BJ (cell line): ENCODE measurements at regions not wholly inside any gene's neighbourhood (a gene's known extent, or its start where the extent isn't known, plus 50 kb on each side); places are given as distances from the start of the nearest gene placed in this dataset.

Experiments
- CTCF ChIA-PET: fragments of 350-600 bp; formaldehyde crosslinking; extraction: SDS; loops from one replicate; lab custom pipeline; 2021; ENCODE audit warnings: antibody characterized with exemption, inconsistent platforms; lab: Yijun Ruan, JAX
- POLR2A ChIA-PET: fragments of 300-600 bp; sonication (Branson Sonifier 250); formaldehyde crosslinking; extraction: SDS; loops from one replicate; lab custom pipeline; 2021; ENCODE audit warnings: antibody characterized with exemption; lab: Charles Lee
- DNase-seq: peaks from one replicate; pipeline ENCODE4 v3.0.0-alpha.2; 2011; ENCODE audit warnings: low read depth
- H3K27me3 ChIP-seq: 2 replicates; pipeline ENCODE4 v1.6.0; 2011; ENCODE audit warnings: low read length; ENCODE audit not compliant: control insufficient read depth, insufficient read depth
- H3K36me3 ChIP-seq: 2 replicates; pipeline ENCODE4 v1.5.1; 2011; ENCODE audit warnings: low read length; ENCODE audit not compliant: control insufficient read depth, insufficient read depth
- H3K4me3 ChIP-seq: 2 replicates; pipeline ENCODE4 v1.5.1; 2011; ENCODE audit warnings: low read depth, mild to moderate bottlenecking, control low read depth, low read length
- TF ChIP-seq, protein P1 (sequence below): IDR thresholded peaks from 2 replicates; pipeline ENCODE4 v1.5.1; 2011; ENCODE audit warnings: low read depth, mild to moderate bottlenecking, control low read depth, inconsistent platforms, low read length, moderate library complexity; ENCODE audit not compliant: insufficient read depth

DNA sequence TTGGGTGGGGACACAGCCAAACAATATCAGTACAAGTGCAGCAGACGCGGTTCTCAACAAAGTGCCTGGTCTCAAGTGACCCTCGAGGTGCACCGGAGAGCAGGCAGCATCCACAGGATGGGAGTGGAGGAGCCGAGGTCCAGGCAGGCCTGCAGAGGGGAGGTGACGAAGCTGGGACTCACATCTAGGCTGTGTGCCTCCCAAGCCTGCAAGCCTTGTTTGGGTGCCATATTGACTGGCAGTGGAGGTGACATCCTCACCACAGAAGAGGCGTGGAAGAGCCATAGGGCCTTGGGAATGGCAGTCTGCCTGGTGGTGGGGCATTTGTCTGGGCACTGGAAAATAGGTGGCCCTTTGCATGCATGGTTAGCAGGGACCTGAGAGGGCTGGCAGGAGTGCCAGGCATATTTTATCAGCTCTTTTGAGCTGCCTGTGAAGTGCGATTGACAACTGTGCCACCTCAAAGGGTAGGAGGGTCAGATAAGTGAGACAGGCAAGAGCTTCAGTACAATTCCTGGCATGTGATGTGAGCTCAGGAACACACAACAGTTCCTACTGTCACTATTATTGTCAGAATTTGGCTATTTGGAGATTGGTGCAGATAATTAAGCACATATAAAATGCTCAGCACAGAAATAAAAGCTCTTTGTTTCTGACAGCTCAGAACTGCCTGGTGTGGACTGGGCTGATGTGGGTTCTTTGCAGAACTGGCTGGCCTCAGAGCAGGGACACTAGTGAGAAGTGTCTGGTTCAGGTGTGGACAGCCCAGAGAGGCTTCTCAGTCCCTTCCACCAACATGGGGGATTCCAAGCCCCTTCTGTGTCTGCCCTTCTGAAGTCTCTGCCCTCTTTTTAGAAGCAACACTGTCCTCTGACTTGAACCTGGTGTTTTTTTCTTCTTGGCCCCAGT is 347.6 kb upstream of the AJAP1 start:
- Histone ChIP-seq H3K4me3 (no peak overlapping the region), H3K36me3 (no peaks in the 10 kb centered on the region), H3K27me3 (no peaks in the 10 kb centered on the region)
- DNase-seq: no peak
- TF ChIP-seq, protein P1, sequence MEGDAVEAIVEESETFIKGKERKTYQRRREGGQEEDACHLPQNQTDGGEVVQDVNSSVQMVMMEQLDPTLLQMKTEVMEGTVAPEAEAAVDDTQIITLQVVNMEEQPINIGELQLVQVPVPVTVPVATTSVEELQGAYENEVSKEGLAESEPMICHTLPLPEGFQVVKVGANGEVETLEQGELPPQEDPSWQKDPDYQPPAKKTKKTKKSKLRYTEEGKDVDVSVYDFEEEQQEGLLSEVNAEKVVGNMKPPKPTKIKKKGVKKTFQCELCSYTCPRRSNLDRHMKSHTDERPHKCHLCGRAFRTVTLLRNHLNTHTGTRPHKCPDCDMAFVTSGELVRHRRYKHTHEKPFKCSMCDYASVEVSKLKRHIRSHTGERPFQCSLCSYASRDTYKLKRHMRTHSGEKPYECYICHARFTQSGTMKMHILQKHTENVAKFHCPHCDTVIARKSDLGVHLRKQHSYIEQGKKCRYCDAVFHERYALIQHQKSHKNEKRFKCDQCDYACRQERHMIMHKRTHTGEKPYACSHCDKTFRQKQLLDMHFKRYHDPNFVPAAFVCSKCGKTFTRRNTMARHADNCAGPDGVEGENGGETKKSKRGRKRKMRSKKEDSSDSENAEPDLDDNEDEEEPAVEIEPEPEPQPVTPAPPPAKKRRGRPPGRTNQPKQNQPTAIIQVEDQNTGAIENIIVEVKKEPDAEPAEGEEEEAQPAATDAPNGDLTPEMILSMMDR: no peak
- CTCF ChIA-PET: no interaction called here
- POLR2A ChIA-PET: no interaction called here

DNA sequence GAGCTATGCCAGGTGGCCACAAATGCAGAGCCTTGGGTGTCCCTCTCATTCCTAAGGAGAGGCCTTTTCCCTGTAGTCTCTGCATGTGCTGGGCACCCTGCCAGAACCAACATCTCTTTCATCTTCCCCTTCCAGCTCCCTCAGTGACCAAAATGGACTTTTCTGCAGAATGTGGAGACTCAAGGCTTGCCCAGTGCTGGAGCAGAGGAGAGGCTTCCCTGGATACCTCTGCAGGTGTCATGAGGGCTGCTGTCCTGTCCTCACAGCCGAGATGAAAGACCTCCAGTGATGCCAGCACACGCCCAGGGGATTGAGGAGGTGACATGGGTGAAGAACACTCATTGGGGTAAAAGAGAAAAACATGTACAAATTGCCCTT is 347.0 kb upstream of the AJAP1 start:
- Histone ChIP-seq H3K4me3 (no peak overlapping the region), H3K36me3 (no peaks in the 10 kb centered on the region), H3K27me3 (no peaks in the 10 kb centered on the region)
- ChIA-PET CTCF (no interaction called here), POLR2A (no interaction called here)
- TF ChIP-seq, protein P1: no peak
- DNase-seq: no peak

DNA sequence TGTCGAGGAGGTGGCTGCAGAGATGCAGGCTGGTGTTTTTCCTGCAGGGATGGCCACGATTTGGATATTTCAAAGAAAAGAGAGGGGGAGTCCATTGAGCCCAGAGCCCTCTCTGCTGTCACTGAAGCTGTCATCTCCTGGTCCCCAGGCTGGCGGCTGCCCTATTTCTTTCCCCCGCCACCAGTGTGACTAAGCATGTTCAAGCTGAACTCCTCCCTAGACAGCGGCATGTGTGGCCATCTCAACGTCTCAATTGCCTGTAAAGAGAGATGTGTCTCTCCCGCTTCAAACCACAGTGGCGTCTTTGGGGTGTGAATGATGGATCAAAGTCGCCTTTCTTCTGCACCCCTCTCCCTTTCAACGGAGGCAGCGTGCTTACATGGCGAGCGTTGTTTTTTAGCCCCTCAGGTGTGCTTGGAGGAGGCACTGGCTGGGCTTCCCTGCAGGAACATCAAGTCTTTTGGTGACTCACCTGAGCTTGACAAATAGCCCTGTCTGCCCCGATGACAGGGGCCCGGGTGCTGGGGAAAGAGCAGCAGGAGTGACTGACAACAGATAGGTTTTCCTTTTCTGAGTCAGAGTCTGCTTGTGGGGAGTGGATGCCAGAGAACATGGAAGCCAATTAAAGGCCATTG is 346.4 kb upstream of the AJAP1 start:
- Histone ChIP-seq H3K4me3 (no peak overlapping the region), H3K27me3 (no peaks in the 10 kb centered on the region), H3K36me3 (no peaks in the 10 kb centered on the region)
- DNase-seq: no peak
- TF ChIP-seq, protein P1: no peak
- ChIA-PET CTCF (no interaction called here), POLR2A (no interaction called here)

DNA sequence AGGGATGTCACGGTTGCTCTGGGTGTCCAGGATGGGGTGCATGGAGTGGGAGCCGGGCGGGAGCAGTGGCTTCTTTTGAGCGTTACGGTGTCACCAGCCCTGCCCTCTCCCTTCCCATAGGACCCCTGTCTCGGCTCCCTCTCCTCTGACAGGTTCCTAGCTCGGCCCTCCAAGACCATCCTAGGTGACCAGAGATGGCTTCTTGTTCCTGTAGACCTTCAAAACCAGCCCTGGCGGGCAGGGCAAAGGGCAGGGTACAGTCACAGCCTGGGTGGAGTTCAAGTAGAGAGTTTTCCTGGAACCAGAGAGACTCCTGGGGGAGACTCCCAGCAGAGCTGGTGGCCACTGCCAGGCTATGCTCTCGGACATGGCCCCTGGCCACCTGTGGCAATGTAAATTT is 345.6 kb upstream of the AJAP1 start:
- DNase-seq: no peak
- no peaks in the 10 kb centered on the region for H3K27me3 ChIP-seq
- H3K4me3 ChIP-seq: no peak overlapping the region
- TF ChIP-seq, protein P1: no peak
- ChIA-PET CTCF (no interaction called here), POLR2A (no interaction called here)
- H3K36me3 ChIP-seq: no peaks in the 10 kb centered on the region

DNA sequence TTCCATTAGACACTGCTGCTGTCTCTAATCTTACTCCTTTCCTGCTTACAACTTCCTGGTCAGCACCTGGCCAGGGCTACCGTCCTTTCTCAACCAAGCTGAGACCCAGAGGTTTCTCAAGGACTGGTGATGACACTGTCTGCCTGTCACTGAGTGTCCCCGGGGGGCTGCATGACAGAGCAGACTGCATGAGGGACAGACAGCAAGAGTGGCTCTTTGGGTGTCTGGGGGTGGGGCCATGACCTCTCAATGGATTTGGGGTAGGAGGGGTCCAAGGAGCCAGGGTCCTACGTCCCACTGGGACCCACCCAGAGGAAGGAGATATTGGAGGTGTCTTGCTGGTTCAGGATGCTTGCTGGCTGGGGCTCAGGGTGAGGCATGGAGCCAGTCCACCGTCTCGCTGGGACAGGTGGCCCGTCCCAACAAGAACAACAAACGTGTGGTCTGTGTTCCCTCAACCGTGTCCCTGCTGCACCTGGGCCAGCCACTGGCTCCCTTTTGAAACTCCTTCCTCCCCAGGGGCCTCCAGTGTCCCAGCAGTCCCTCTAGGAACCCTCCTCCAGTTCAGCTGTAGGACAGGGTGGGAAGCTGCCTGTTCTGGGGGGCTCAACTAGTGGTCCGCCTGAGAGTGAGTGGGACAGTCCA is 344.6 kb upstream of the AJAP1 start:
- Histone ChIP-seq H3K4me3 (no peak overlapping the region), H3K27me3 (no peaks in the 10 kb centered on the region), H3K36me3 (no peaks in the 10 kb centered on the region)
- POLR2A ChIA-PET: no interaction called here
- CTCF ChIA-PET: no interaction called here
- no peak for DNase-seq
- TF ChIP-seq, protein P1: no peak
